ENCODE measurements at regions not wholly inside any gene's neighbourhood (a gene's known extent, or its start where the extent isn't known, plus 50 kb on each side); places are given as distances from the start of the nearest gene placed in this dataset.

GRCh38 chr4:152117520-152117919, 356.7 kb upstream of the GATB start:
- no peak overlapping the region for H4K91ac ChIP-seq (ENCODE audit: insufficient read length, low read depth, low read length)
- H3K27ac ChIP-seq (ENCODE audit: insufficient read length, low read depth, low read length) = no peak overlapping the region
- H2BK120ac ChIP-seq (ENCODE audit: low read depth, low read length, poor library complexity, severe bottlenecking) = no peak overlapping the region
- H2BK5ac ChIP-seq (ENCODE audit: insufficient read length, low read length) = no peak overlapping the region
- Mint-ChIP-seq H3K4me1 (peaks cover 5 to 12% of the 10 kb centered on the region in 2 experiments; a peak in 2 of 4 replicates), H3K27ac (no peak overlapping the region), H3K4me3 (no peak overlapping the region), H3K9me3 (peaks cover 3% of the 10 kb centered on the region in 2 experiments; a peak in 3 of 5 replicates), H3K27me3 (ENCODE audit: low read depth) (peaks cover 30% of the 10 kb centered on the region), H3K36me3 (ENCODE audit: insufficient read depth in 1 of 3, low read depth in 3 of 3) (no peaks in the 10 kb centered on the region)
- no peak for DNase-seq
- no peaks in the 10 kb centered on the region for H3K9me3 ChIP-seq (ENCODE audit: control insufficient read depth, low read depth, low read length)
- no peak overlapping the region for H3T11ph ChIP-seq (ENCODE audit: low read length)
- no peak overlapping the region for H2BK12ac ChIP-seq (ENCODE audit: insufficient read length, low read depth, low read length)
- H3K14ac ChIP-seq (ENCODE audit: insufficient read depth, low read length) = no peak overlapping the region
- H4K5ac ChIP-seq (ENCODE audit: insufficient read length, low read depth, low read length) = no peak overlapping the region
- no CpG with 5 or more reads among the region's 6 CpGs for WGBS (ENCODE audit: extremely low coverage, insufficient read length, low lambda C conversion rate)
- no peak overlapping the region for H3K4me2 ChIP-seq (ENCODE audit: insufficient read depth, insufficient read length, low read length)
- H3K4ac ChIP-seq (ENCODE audit: low read depth, low read length) = no peak overlapping the region
- H2AFZ ChIP-seq (ENCODE audit: low read length) = no peak overlapping the region
- no peaks in the 10 kb centered on the region for H4K20me1 ChIP-seq (ENCODE audit: control insufficient read depth, insufficient read depth, insufficient read length)
- H4K8ac ChIP-seq (replicated peaks; ENCODE audit: insufficient read length, low read depth, low read length) = no peak overlapping the region
- H3K23me2 ChIP-seq (ENCODE audit: insufficient read length, low read depth, low read length, poor library complexity, severe bottlenecking) = no peaks in the 10 kb centered on the region
- H2AK5ac ChIP-seq (ENCODE audit: insufficient read length, low read length) = no peak overlapping the region
- H3K4me1 ChIP-seq (ENCODE audit: insufficient read depth, low read length) = no peaks in the 10 kb centered on the region
- H3K9ac ChIP-seq (ENCODE audit: extremely low read depth, insufficient read length, low read length) = no peak overlapping the region
- H3K79me2 ChIP-seq (ENCODE audit: insufficient read depth, low read length) = no peaks in the 10 kb centered on the region
- H3K23ac ChIP-seq (ENCODE audit: insufficient read length, low read depth, low read length) = no peak overlapping the region
- no peaks in the 10 kb centered on the region for H3K27me3 ChIP-seq (ENCODE audit: insufficient read depth, low read length)
- H3K79me1 ChIP-seq (ENCODE audit: insufficient read depth, low read depth, low read length, poor library complexity, severe bottlenecking) = no peaks in the 10 kb centered on the region
- no peak overlapping the region for H2BK15ac ChIP-seq (ENCODE audit: low read depth, low read length)
- TF ChIP-seq CTCF (conservative IDR thresholded peaks at IDR 0.05) = no peak
- H3K56ac ChIP-seq (ENCODE audit: insufficient read length, low read depth, low read length) = no peak overlapping the region
- H3K18ac ChIP-seq (ENCODE audit: insufficient read length, low read depth, low read length) = no peak overlapping the region
- no peak overlapping the region for H2BK20ac ChIP-seq (ENCODE audit: low read depth, low read length, poor library complexity, severe bottlenecking)
